ENCODE measurements at regions not wholly inside any gene's neighbourhood (a gene's known extent, or its start where the extent isn't known, plus 50 kb on each side); places are given as distances from the start of the nearest gene placed in this dataset.

GRCh38 chr21:43312011-43312410 is 114.9 kb downstream of the SIK1 start:
- H3K4me3 Mint-ChIP-seq, result no peak overlapping the region
- H3K9me3 Mint-ChIP-seq, result peaks cover 4% of the 10 kb centered on the region
- TF ChIP-seq EZH2 (IDR thresholded peaks at IDR 0.05), result no peak
- no peak for TF ChIP-seq CTCF (IDR thresholded peaks at IDR 0.05)
- TF ChIP-seq EZH2phosphoT487 (IDR thresholded peaks at IDR 0.05), result no peak
- no peaks in the 10 kb centered on the region for H3K79me2 ChIP-seq (ENCODE audit: low read depth)
- H3K9ac ChIP-seq, result no peak overlapping the region
- no peaks in the 10 kb centered on the region for H3K4me1 ChIP-seq
- H3K27me3 ChIP-seq, result no peaks in the 10 kb centered on the region
- no peak for DNase-seq (ENCODE audit: low spot score)
- H3K27ac ChIP-seq, result no peak overlapping the region
- no peak overlapping the region for H3K27ac Mint-ChIP-seq
- no peaks in the 10 kb centered on the region for H3K36me3 ChIP-seq
- no peaks in the 10 kb centered on the region for H3K9me3 ChIP-seq (ENCODE audit: low read depth)
- peaks cover 13% of the 10 kb centered on the region for H3K27me3 Mint-ChIP-seq (ENCODE audit: insufficient read depth, low read depth)
- H4K20me1 ChIP-seq (ENCODE audit: low read depth), result no peaks in the 10 kb centered on the region
- peaks cover 23% of the 10 kb centered on the region for H3K4me1 Mint-ChIP-seq
- H3K4me2 ChIP-seq, result no peak overlapping the region
- no peak overlapping the region for H2AFZ ChIP-seq (replicated peaks)
- no peak overlapping the region for H3K4me3 ChIP-seq
- H3F3A ChIP-seq (ENCODE audit: low read depth), result no peaks in the 10 kb centered on the region
- H3K36me3 Mint-ChIP-seq, result peaks cover 2% of the 10 kb centered on the region

DNA sequence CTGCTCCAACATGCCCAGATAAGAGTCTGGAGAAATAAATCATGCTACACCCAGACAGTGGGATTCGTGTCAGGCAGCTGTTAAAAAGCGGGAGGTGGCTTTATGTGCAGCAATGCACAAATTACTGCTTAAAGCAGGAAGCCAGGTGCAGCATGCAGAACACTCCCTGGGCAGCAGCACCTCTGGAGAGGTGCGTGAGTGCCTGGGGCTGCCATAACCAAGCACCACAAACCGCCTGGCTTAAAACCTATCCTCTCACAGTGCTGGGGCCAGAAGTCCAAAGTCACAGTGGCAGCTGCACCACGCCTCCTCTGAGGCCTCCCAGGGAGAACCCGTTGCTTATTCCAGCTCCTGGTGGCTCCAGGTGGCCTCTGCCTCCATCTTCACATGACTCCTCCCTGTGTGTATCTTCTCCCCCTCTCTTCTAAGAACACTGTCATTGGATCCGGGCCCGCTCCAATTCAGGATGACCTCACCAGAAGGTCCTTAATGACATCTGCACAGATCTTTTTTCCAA is 115.6 kb downstream of the SIK1 start:
- H3K27me3 ChIP-seq, result no peaks in the 10 kb centered on the region
- no peak overlapping the region for H3K4me2 ChIP-seq
- no peaks in the 10 kb centered on the region for H3F3A ChIP-seq (ENCODE audit: low read depth)
- no peak overlapping the region for H3K4me3 ChIP-seq
- H3K9ac ChIP-seq, result no peak overlapping the region
- H3K27me3 Mint-ChIP-seq (ENCODE audit: insufficient read depth, low read depth), result peaks cover 13% of the 10 kb centered on the region
- no peak for DNase-seq (ENCODE audit: low spot score)
- TF ChIP-seq CTCF (IDR thresholded peaks at IDR 0.05) (no peak), EZH2phosphoT487 (IDR thresholded peaks at IDR 0.05) (no peak), EZH2 (IDR thresholded peaks at IDR 0.05) (no peak)
- no peak overlapping the region for H3K27ac ChIP-seq
- no peak overlapping the region for H3K4me3 Mint-ChIP-seq
- H3K4me1 ChIP-seq, result no peaks in the 10 kb centered on the region
- H3K79me2 ChIP-seq (ENCODE audit: low read depth), result no peaks in the 10 kb centered on the region
- H3K9me3 ChIP-seq (ENCODE audit: low read depth), result no peaks in the 10 kb centered on the region
- H3K4me1 Mint-ChIP-seq, result peaks cover 23% of the 10 kb centered on the region
- H3K36me3 ChIP-seq, result no peaks in the 10 kb centered on the region
- no peaks in the 10 kb centered on the region for H3K36me3 Mint-ChIP-seq
- H3K27ac Mint-ChIP-seq, result no peak overlapping the region
- no peak overlapping the region for H2AFZ ChIP-seq (replicated peaks)
- H3K9me3 Mint-ChIP-seq, result no peaks in the 10 kb centered on the region
- no peaks in the 10 kb centered on the region for H4K20me1 ChIP-seq (ENCODE audit: low read depth)

GRCh38 chr21:43308815-43309283 is 118.1 kb downstream of the SIK1 start:
- Histone ChIP-seq H3K4me2 (no peak overlapping the region), H2AFZ (replicated peaks) (no peak overlapping the region), H3F3A (ENCODE audit: low read depth) (no peaks in the 10 kb centered on the region), H3K79me2 (ENCODE audit: low read depth) (no peaks in the 10 kb centered on the region), H3K9ac (no peak overlapping the region), H3K4me3 (no peak overlapping the region), H3K36me3 (no peaks in the 10 kb centered on the region), H3K27ac (no peak overlapping the region), H4K20me1 (ENCODE audit: low read depth) (no peaks in the 10 kb centered on the region), H3K9me3 (ENCODE audit: low read depth) (no peaks in the 10 kb centered on the region), H3K4me1 (no peaks in the 10 kb centered on the region), H3K27me3 (no peaks in the 10 kb centered on the region)
- H3K27me3 Mint-ChIP-seq (ENCODE audit: insufficient read depth, low read depth), result peaks cover 8% of the 10 kb centered on the region
- no peaks in the 10 kb centered on the region for H3K36me3 Mint-ChIP-seq
- H3K27ac Mint-ChIP-seq, result no peak overlapping the region
- TF ChIP-seq EZH2phosphoT487 (IDR thresholded peaks at IDR 0.05) (no peak), EZH2 (IDR thresholded peaks at IDR 0.05) (no peak), CTCF (IDR thresholded peaks at IDR 0.05) (no peak)
- no peaks in the 10 kb centered on the region for H3K9me3 Mint-ChIP-seq
- peaks cover 23% of the 10 kb centered on the region for H3K4me1 Mint-ChIP-seq
- no peak overlapping the region for H3K4me3 Mint-ChIP-seq
- DNase-seq (ENCODE audit: low spot score), result no peak
